GM12878 (cell line): ENCODE measurements at regions not wholly inside any gene's neighbourhood (a gene's known extent, or its start where the extent isn't known, plus 50 kb on each side); places are given as distances from the start of the nearest gene placed in this dataset.

ENCODE experiments used
- ATAC-seq: fragments of 200-7000 bp; cut with Tn5 transposase; 3 replicates; pipeline ENCODE4 v1.9.1; 2020; ENCODE audit warnings: mild to moderate bottlenecking, moderate library complexity
- BruUV-seq: library from RNA; stranded (reverse); fragments of 400-500 nt; replicated peaks from 2 replicates; lab custom pipeline; 2021; lab: Mats Ljungman, UMichigan
- CTCF ChIA-PET: fragments of 300-600 bp; sonication (Branson Sonifier 250); formaldehyde crosslinking; extraction: SDS; loops from one replicate; lab custom pipeline; 2021; ENCODE audit warnings: inconsistent platforms; lab: Yijun Ruan, JAX
- POLR2A ChIA-PET: fragments of 350-600 bp; formaldehyde crosslinking; extraction: SDS; loops from one replicate; lab custom pipeline; 2021; ENCODE audit warnings: inconsistent platforms; lab: Charles Lee
- RAD21 ChIA-PET: fragments of 300-600 bp; sonication (Branson Sonifier 250); formaldehyde crosslinking; loops from one replicate; lab custom pipeline; 2023; ENCODE audit warnings: antibody characterized with exemption; ENCODE audit not compliant: unreplicated experiment; lab: Charles Lee
- SMC1A ChIA-PET: fragments of 300-600 bp; sonication (Branson Sonifier 250); formaldehyde crosslinking; loops from one replicate; lab custom pipeline; 2023; ENCODE audit not compliant: unreplicated experiment, uncharacterized antibody; lab: Charles Lee
- DNase-seq: peaks from one replicate; pipeline ENCODE4 v3.0.0-alpha.2; 2011; ENCODE audit warnings: low read depth, low spot score
- FAIRE-seq: peaks from 3 replicates; lab custom pipeline; 2011; peaks lifted over from hg19 to GRCh38; lab: Jason Lieb, UNC
- H2AFZ ChIP-seq: 2 replicates; pipeline ENCODE4 v1.6.0; 2011; ENCODE audit warnings: low read depth, low read length, control low read depth; ENCODE audit not compliant: control insufficient read depth
- H3K27ac ChIP-seq: 2 replicates; pipeline ENCODE4 v1.5.1; 2011; ENCODE audit warnings: control low read depth; ENCODE audit not compliant: control insufficient read depth, insufficient read depth
- H3K27me3 ChIP-seq, 2 experiments: replicated peaks in 1 of 2; 2 replicates each; pipeline versions ENCODE4 v1.6.0 to v1.6.1; 2011; ENCODE audit warnings: low read length in 1 of 2; ENCODE audit not compliant: control insufficient read depth in 2 of 2, insufficient read depth in 2 of 2
- H3K36me3 ChIP-seq, 2 experiments: 2 replicates each; pipeline ENCODE4 v1.5.1; 2011; ENCODE audit warnings: low read length in 1 of 2; ENCODE audit not compliant: control insufficient read depth in 2 of 2, insufficient read depth in 2 of 2
- H3K4me1 ChIP-seq: 2 replicates; pipeline ENCODE4 v1.6.1; 2011; ENCODE audit warnings: mild to moderate bottlenecking, low read length, moderate library complexity, mixed read lengths; ENCODE audit not compliant: control insufficient read depth, insufficient read depth
- H3K4me2 ChIP-seq: 2 replicates; pipeline ENCODE4 v1.6.0; 2011; ENCODE audit warnings: control low read depth; ENCODE audit not compliant: control insufficient read depth, insufficient read depth
- H3K4me3 ChIP-seq: fragments of 200-600 bp; sonication (generic); 2 replicates; pipeline ENCODE4 v1.5.1; 2016
- H3K79me2 ChIP-seq: 2 replicates; pipeline ENCODE4 v1.6.0; 2011; ENCODE audit warnings: low read length; ENCODE audit not compliant: control insufficient read depth, insufficient read depth
- H3K9ac ChIP-seq: 2 replicates; pipeline ENCODE4 v1.8.0; 2011; ENCODE audit warnings: low read length, control low read depth, mixed read lengths; ENCODE audit not compliant: control insufficient read depth, insufficient read depth
- H3K9me3 ChIP-seq: replicated peaks from 3 replicates; pipeline ENCODE4 v1.5.1; 2011; ENCODE audit warnings: mild to moderate bottlenecking, low read length; ENCODE audit not compliant: control insufficient read depth, insufficient read depth
- H4K20me1 ChIP-seq: 2 replicates; pipeline ENCODE4 v1.6.0; 2011; ENCODE audit not compliant: control insufficient read depth, insufficient read depth
- BHLHE40 ChIP-seq, 2 experiments: fragments of 450-650 bp in 1 of 2; IDR thresholded peaks; 2 replicates each; pipeline ENCODE4 v1.6.1; 2011 to 2017; ENCODE audit warnings: low read depth in 2 of 2, borderline replicate concordance in 1 of 2, improper control_type of control experiment in 1 of 2, low read length in 1 of 2, mild to moderate bottlenecking in 1 of 2
- CHD1 ChIP-seq: IDR thresholded peaks from 2 replicates; pipeline ENCODE4 v1.6.1; 2012; ENCODE audit warnings: low read depth, low read length, improper control_type of control experiment
- CHD4 ChIP-seq: fragments of 200-600 bp; sonication (generic); IDR thresholded peaks from 2 replicates; pipeline ENCODE4 v1.6.1; 2016; ENCODE audit warnings: mild to moderate bottlenecking
- GATAD2B ChIP-seq: fragments of 450-650 bp; conservative IDR thresholded peaks from 2 replicates; pipeline ENCODE4 v1.6.1; 2017; ENCODE audit warnings: low read depth, mild to moderate bottlenecking, moderate library complexity
- LARP7 ChIP-seq: fragments of 450-650 bp; IDR thresholded peaks from 2 replicates; pipeline ENCODE4 v1.6.1; 2017; ENCODE audit warnings: mild to moderate bottlenecking
- MXI1 ChIP-seq: fragments of 150-350 bp; IDR thresholded peaks from 2 replicates; pipeline ENCODE4 v1.6.1; 2011; ENCODE audit warnings: low read depth, mild to moderate bottlenecking, inconsistent platforms, low read length, improper control_type of control experiment
- NBN ChIP-seq: fragments of 450-650 bp; IDR thresholded peaks from 2 replicates; pipeline ENCODE4 v1.6.1; 2016
- SPI1 ChIP-seq: IDR thresholded peaks from 2 replicates; pipeline ENCODE4 v1.6.1; 2011; ENCODE audit warnings: low read depth, mild to moderate bottlenecking, low read length, moderate library complexity, borderline replicate concordance; ENCODE audit not compliant: insufficient read depth
- SREBF1 ChIP-seq: IDR thresholded peaks from 2 replicates; pipeline ENCODE4 v1.6.1; 2012; ENCODE audit warnings: mild to moderate bottlenecking, low read length
- ZNF217 ChIP-seq: fragments of 450-650 bp; IDR thresholded peaks from 2 replicates; pipeline ENCODE4 v1.6.1; 2017; ENCODE audit warnings: antibody characterized with exemption, mild to moderate bottlenecking
- ZNF24 ChIP-seq: fragments of 450-650 bp; IDR thresholded peaks from 2 replicates; pipeline ENCODE4 v1.6.1; 2017; ENCODE audit warnings: antibody characterized with exemption, mild to moderate bottlenecking
- WGBS: methylation state at CpG from one replicate; pipeline ENCODE4 v1.1.6; 2016; ENCODE audit warnings: low lambda C conversion rate; ENCODE audit not compliant: insufficient replicate concordance, insufficient coverage; ENCODE audit errors: missing lambda C conversion rate; 5-methylcytosine and 5-hydroxymethylcytosine counted together
- in situ Hi-C: fragments of 300-500 bp; cut with MboI; formaldehyde crosslinking; loops from 9 replicates; pipeline ENCODE4 v1.14.3; 2018; ENCODE audit warnings: mixed read lengths
- intact Hi-C: fragments of 100-400 bp; cut with micrococcal nuclease; formaldehyde crosslinking; loops from one replicate; pipeline ENCODE4 v1.14.2; 2022; ENCODE audit not compliant: unreplicated experiment
- TF ChIP-seq, protein P1 (sequence below): fragments of 450-650 bp; IDR thresholded peaks from 2 replicates; pipeline ENCODE4 v1.6.1; 2017; ENCODE audit warnings: low read depth, mild to moderate bottlenecking, moderate library complexity
- TF ChIP-seq, protein P2 (sequence below): IDR thresholded peaks from 2 replicates; pipeline ENCODE4 v1.6.1; 2011; ENCODE audit warnings: mild to moderate bottlenecking, low read depth, low read length, moderate library complexity; ENCODE audit not compliant: insufficient replicate concordance
- TF ChIP-seq, protein P3 (sequence below): IDR thresholded peaks from 2 replicates; pipeline ENCODE4 v1.6.1; 2012; ENCODE audit warnings: low read depth, low read length, improper control_type of control experiment

DNA sequence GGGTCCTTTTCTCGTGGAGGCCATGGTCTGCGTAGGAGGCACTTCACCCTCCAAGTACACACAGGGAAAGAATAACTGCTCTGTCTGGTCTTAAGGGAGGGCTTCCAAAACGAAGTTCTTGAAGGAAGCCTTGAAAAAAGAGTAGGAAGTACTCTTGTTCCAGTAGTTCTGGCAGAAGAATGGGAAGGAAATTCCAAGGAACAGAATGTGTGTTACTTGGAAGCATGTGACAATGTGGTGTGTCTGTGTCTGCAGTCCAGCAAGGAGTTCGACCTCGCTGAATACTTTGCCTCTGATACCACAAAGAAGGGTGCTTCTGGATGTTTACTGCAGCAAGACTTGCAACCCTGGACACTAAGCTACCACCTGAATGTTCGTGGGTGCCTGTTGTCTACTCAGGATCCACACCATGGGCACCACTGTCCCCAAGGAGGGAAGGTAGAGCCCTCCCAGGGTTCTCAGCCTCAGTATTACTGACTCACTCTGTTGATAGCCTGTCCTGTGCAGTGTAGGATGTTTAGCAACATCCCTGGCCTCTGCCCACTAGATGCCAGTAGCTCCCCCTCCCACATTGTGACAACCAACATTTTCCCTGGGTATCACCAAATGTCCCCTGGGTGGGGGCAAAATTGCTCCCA lies 471.6 kb upstream of the CDH4 start:
- ChIA-PET CTCF (interaction anchor here (0.6 kb wide), 1 partner anchor 380 kb away, joined by 3 read pairs; no protein-coding TSS in a partner anchor), SMC1A (no interaction called here), RAD21 (no interaction called here), POLR2A (no interaction called here)
- Histone ChIP-seq H2AFZ (no peak overlapping the region), H3K27ac (no peak overlapping the region), H3K4me3 (no peak overlapping the region), H3K36me3 (no peaks in the 10 kb centered on the region), H3K9ac (no peak overlapping the region), H3K4me1 (no peaks in the 10 kb centered on the region), H3K27me3 (no peaks in the 10 kb centered on the region), H3K9me3 (no peaks in the 10 kb centered on the region), H4K20me1 (no peaks in the 10 kb centered on the region), H3K79me2 (no peaks in the 10 kb centered on the region), H3K4me2 (no peak overlapping the region)
- no peak for FAIRE-seq
- in situ Hi-C loops (no loop called here), intact Hi-C loops (no loop called here)
- BruUV-seq = no TSS peak
- no peak for ATAC-seq
- no peak for TF ChIP-seq LARP7
- no peak for DNase-seq
- WGBS = 0% methylated on average over 6 of the region's 6 CpGs

DNA sequence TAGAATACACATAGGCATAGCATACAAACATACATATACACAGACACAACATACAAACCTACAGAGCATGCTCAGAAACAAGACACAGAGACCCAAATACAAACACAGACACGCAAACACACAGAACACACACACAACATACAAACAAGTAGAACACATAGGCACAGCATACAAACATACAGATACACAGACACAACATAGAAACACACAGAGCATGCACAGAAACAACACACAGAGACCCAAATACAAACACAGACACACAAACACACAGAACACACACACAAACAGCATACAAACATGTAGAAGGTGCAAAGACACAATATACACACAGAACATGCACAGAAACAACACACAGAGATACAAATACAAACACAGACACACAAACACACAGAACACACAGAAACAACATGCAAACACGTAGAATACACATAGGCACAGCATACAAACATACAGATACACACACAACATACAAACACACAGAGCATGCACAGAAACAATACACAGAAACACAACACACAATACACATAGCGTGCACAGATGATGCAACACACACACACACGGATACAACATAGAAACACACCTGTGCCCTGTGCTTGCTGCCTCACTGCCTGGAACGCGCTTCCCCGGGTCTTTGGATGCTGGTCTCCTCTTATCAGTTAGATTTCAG lies 469.0 kb upstream of the CDH4 start:
- Histone ChIP-seq H3K27me3 (no peaks in the 10 kb centered on the region), H4K20me1 (no peaks in the 10 kb centered on the region), H3K9ac (no peak overlapping the region), H3K79me2 (no peaks in the 10 kb centered on the region), H3K4me2 (no peak overlapping the region), H3K9me3 (no peaks in the 10 kb centered on the region), H2AFZ (no peak overlapping the region), H3K36me3 (no peaks in the 10 kb centered on the region), H3K27ac (no peak overlapping the region)
- no TSS peak for BruUV-seq
- POLR2A ChIA-PET = no interaction called here
- intact Hi-C loops = no loop called here
- WGBS = 41% methylated on average over 7 of the region's 7 CpGs
- FAIRE-seq (no peak), ATAC-seq (no peak)
- RAD21 ChIA-PET = no interaction called here
- no peak for TF ChIP-seq SPI1
- TF ChIP-seq, protein P1, sequence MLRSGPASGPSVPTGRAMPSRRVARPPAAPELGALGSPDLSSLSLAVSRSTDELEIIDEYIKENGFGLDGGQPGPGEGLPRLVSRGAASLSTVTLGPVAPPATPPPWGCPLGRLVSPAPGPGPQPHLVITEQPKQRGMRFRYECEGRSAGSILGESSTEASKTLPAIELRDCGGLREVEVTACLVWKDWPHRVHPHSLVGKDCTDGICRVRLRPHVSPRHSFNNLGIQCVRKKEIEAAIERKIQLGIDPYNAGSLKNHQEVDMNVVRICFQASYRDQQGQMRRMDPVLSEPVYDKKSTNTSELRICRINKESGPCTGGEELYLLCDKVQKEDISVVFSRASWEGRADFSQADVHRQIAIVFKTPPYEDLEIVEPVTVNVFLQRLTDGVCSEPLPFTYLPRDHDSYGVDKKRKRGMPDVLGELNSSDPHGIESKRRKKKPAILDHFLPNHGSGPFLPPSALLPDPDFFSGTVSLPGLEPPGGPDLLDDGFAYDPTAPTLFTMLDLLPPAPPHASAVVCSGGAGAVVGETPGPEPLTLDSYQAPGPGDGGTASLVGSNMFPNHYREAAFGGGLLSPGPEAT = no peak
- TF ChIP-seq ZNF24 = no peak
- TF ChIP-seq BHLHE40 (IDR thresholded peaks at IDR 0.05; ENCODE audit: borderline replicate concordance in 1 of 2, low read depth in 2 of 2, low read length in 1 of 2) = no peak
- TF ChIP-seq ZNF217 = no peak
- TF ChIP-seq, protein P2, sequence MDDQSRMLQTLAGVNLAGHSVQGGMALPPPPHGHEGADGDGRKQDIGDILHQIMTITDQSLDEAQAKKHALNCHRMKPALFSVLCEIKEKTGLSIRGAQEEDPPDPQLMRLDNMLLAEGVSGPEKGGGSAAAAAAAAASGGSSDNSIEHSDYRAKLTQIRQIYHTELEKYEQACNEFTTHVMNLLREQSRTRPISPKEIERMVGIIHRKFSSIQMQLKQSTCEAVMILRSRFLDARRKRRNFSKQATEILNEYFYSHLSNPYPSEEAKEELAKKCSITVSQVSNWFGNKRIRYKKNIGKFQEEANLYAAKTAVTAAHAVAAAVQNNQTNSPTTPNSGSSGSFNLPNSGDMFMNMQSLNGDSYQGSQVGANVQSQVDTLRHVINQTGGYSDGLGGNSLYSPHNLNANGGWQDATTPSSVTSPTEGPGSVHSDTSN = no peak
- TF ChIP-seq CHD4 = no peak
- no peak for TF ChIP-seq CHD1
- no peak for TF ChIP-seq NBN
- TF ChIP-seq, protein P3, sequence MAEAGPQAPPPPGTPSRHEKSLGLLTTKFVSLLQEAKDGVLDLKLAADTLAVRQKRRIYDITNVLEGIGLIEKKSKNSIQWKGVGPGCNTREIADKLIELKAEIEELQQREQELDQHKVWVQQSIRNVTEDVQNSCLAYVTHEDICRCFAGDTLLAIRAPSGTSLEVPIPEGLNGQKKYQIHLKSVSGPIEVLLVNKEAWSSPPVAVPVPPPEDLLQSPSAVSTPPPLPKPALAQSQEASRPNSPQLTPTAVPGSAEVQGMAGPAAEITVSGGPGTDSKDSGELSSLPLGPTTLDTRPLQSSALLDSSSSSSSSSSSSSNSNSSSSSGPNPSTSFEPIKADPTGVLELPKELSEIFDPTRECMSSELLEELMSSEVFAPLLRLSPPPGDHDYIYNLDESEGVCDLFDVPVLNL = no peak
- no peak for TF ChIP-seq MXI1
- no peak for TF ChIP-seq GATAD2B
- no peak for TF ChIP-seq SREBF1
- TF ChIP-seq, all 136 proteins: peak for 0
- SMC1A ChIA-PET = interaction anchor here (0.6 kb wide), 1 partner anchor 47 kb away, joined by 3 read pairs; no protein-coding TSS in a partner anchor
- no peaks in the 10 kb centered on the region for H3K4me1 ChIP-seq
- H3K4me3 ChIP-seq = no peak overlapping the region
- in situ Hi-C loops = no loop called here
- no peak for DNase-seq
- CTCF ChIA-PET = no interaction called here
